Chondrocyte (in vitro differentiated cells): ENCODE measurements at regions not wholly inside any gene's neighbourhood (a gene's known extent, or its start where the extent isn't known, plus 50 kb on each side); places are given as distances from the start of the nearest gene placed in this dataset.

Experiments used
- DNase-seq: peaks from one replicate; pipeline ENCODE4 v3.0.0; 2021; ENCODE audit warnings: mixed read lengths, low spot score
- H3K27ac Mint-ChIP-seq: one replicate; pipeline ENCODE4 v1.8.0; 2021; ENCODE audit warnings: mild to moderate bottlenecking, moderate library complexity, mixed read lengths; ENCODE audit not compliant: unreplicated experiment
- H3K27me3 Mint-ChIP-seq: 2 replicates; pipeline ENCODE4 v1.8.0; 2021; ENCODE audit warnings: low read depth, mixed read lengths
- H3K36me3 Mint-ChIP-seq: 2 replicates; pipeline ENCODE4 v1.8.0; 2021; ENCODE audit warnings: low read depth, mixed read lengths
- H3K4me1 Mint-ChIP-seq: 2 replicates; pipeline ENCODE4 v1.8.0; 2021; ENCODE audit warnings: low read depth, mild to moderate bottlenecking, mixed read lengths
- H3K4me3 Mint-ChIP-seq: one replicate; pipeline ENCODE4 v1.8.0; 2021; ENCODE audit warnings: mild to moderate bottlenecking, moderate library complexity, mixed read lengths; ENCODE audit not compliant: unreplicated experiment
- H3K9me3 Mint-ChIP-seq: 2 replicates; pipeline ENCODE4 v1.8.0; 2021; ENCODE audit warnings: low read depth, mixed read lengths
- CTCF ChIP-seq: fragments of 200-600 bp; sonication (generic); IDR thresholded peaks from 2 replicates; pipeline ENCODE4 v1.5.0; 2021; ENCODE audit warnings: antibody characterized with exemption, mild to moderate bottlenecking, moderate library complexity

GRCh38 chr15:23913635-23914034 lies 226.5 kb upstream of the NDN start:
- TF ChIP-seq CTCF, result no peak
- H3K9me3 Mint-ChIP-seq, result peaks cover 9% of the 10 kb centered on the region
- H3K4me1 Mint-ChIP-seq, result no peaks in the 10 kb centered on the region
- no peaks in the 10 kb centered on the region for H3K36me3 Mint-ChIP-seq
- no peak overlapping the region for H3K27ac Mint-ChIP-seq
- H3K27me3 Mint-ChIP-seq, result no peaks in the 10 kb centered on the region
- no peak for DNase-seq
- no peak overlapping the region for H3K4me3 Mint-ChIP-seq

GRCh38 chr15:23924686-23925085 lies 237.6 kb upstream of the NDN start:
- H3K36me3 Mint-ChIP-seq, result no peaks in the 10 kb centered on the region
- TF ChIP-seq CTCF, result no peak
- no peaks in the 10 kb centered on the region for H3K27me3 Mint-ChIP-seq
- H3K4me3 Mint-ChIP-seq, result no peak overlapping the region
- H3K4me1 Mint-ChIP-seq, result no peaks in the 10 kb centered on the region
- peaks cover 24% of the 10 kb centered on the region for H3K9me3 Mint-ChIP-seq
- DNase-seq, result no peak
- H3K27ac Mint-ChIP-seq, result no peak overlapping the region

- H3K27me3 Mint-ChIP-seq, result no peaks in the 10 kb centered on the region
- no peak for DNase-seq
- no peak overlapping the region for H3K27ac Mint-ChIP-seq
- H3K36me3 Mint-ChIP-seq, result no peaks in the 10 kb centered on the region
- H3K4me1 Mint-ChIP-seq, result no peaks in the 10 kb centered on the region
- peaks cover 36% of the 10 kb centered on the region for H3K9me3 Mint-ChIP-seq
- H3K4me3 Mint-ChIP-seq, result no peak overlapping the region
- TF ChIP-seq CTCF, result no peak
Measured at GRCh38 chr15:23954931-23955330, 267.8 kb upstream of the NDN start.

GRCh38 chr15:23983500-23984259 lies 296.6 kb upstream of the NDN start:
- Mint-ChIP-seq H3K4me1 (no peaks in the 10 kb centered on the region), H3K27me3 (no peaks in the 10 kb centered on the region), H3K27ac (no peak overlapping the region), H3K9me3 (peaks cover 29% of the 10 kb centered on the region), H3K4me3 (no peak overlapping the region), H3K36me3 (no peaks in the 10 kb centered on the region)
- DNase-seq, result no peak
- no peak for TF ChIP-seq CTCF

- TF ChIP-seq CTCF, result no peak
- no peak for DNase-seq
- Mint-ChIP-seq H3K27ac (no peak overlapping the region), H3K9me3 (peaks cover 54% of the 10 kb centered on the region), H3K27me3 (no peaks in the 10 kb centered on the region), H3K4me3 (no peak overlapping the region), H3K4me1 (no peaks in the 10 kb centered on the region), H3K36me3 (no peaks in the 10 kb centered on the region)
Measured at GRCh38 chr15:23994273-23994672, 307.2 kb upstream of the NDN start.
